ENCODE measurements at regions not wholly inside any gene's neighbourhood (a gene's known extent, or its start where the extent isn't known, plus 50 kb on each side); places are given as distances from the start of the nearest gene placed in this dataset.

GRCh38 chr12:4027412-4027811, 154.2 kb upstream of the PARP11 start:
- Histone ChIP-seq H2BK5ac (ENCODE audit: low read depth, low read length, poor library complexity, severe bottlenecking) (no peak overlapping the region), H3K9me3 (ENCODE audit: control insufficient read depth, insufficient read depth, low read length) (no peaks in the 10 kb centered on the region), H3K18ac (ENCODE audit: low read depth, low read length) (no peak overlapping the region), H3K27me3 (ENCODE audit: control insufficient read depth, insufficient read depth, low read length) (peaks cover 16% of the 10 kb centered on the region), H3K36me3 (ENCODE audit: control insufficient read depth, insufficient read depth, low read length) (no peaks in the 10 kb centered on the region), H4K91ac (ENCODE audit: insufficient read depth, low read depth, low read length) (no peak overlapping the region), H3K4me2 (ENCODE audit: low read depth, low read length) (no peak overlapping the region), H3K14ac (replicated peaks; ENCODE audit: low read depth, low read length) (no peak overlapping the region), H3K4me3 (ENCODE audit: insufficient read depth, low read depth, low read length) (no peak overlapping the region), H3K4ac (ENCODE audit: low read depth, low read length) (no peak overlapping the region), H3K27ac (ENCODE audit: insufficient read depth, low read length) (no peak overlapping the region), H2AK5ac (ENCODE audit: low read depth, low read length) (no peak overlapping the region), H3K4me1 (ENCODE audit: control insufficient read depth, insufficient read depth, low read length) (peaks cover 13% of the 10 kb centered on the region), H2BK120ac (ENCODE audit: low read depth, low read length) (no peak overlapping the region), H2BK15ac (ENCODE audit: low read depth, low read length) (no peak overlapping the region), H3K56ac (ENCODE audit: extremely low read depth, insufficient read depth, low read length) (no peak overlapping the region), H2AK9ac (replicated peaks; ENCODE audit: low read depth, low read length, poor library complexity) (no peak overlapping the region), H3K9ac (ENCODE audit: low read depth, low read length) (no peak overlapping the region), H2BK20ac (ENCODE audit: low read depth, low read length) (no peak overlapping the region), H4K8ac (ENCODE audit: low read depth in 2 of 2, low read length in 2 of 2) (no peak overlapping the region), H3K23ac (ENCODE audit: low read depth, low read length) (no peak overlapping the region), H4K20me1 (ENCODE audit: insufficient read depth, low read length) (no peaks in the 10 kb centered on the region), H2AFZ (replicated peaks; ENCODE audit: low read length, poor library complexity) (peak overlapping the region; percentile 77), H3K9me1 (ENCODE audit: insufficient read depth, low read length) (no peaks in the 10 kb centered on the region), H4K5ac (ENCODE audit: low read depth, low read length) (no peak overlapping the region), H3K79me1 (ENCODE audit: low read depth in 1 of 2, low read length in 2 of 2) (no peaks in the 10 kb centered on the region)
- dilution Hi-C loops (cut with HindIII; ENCODE audit: low sequenced_read_pairs, unreplicated experiment) (no loop called here), in situ Hi-C loops (cut with MboI; ENCODE audit: low sequenced_read_pairs) (no loop called here), intact Hi-C loops (cut with micrococcal nuclease) (no loop called here)
- no TSS peak for BruUV-seq (replicated peaks)
- no CpG with 5 or more reads among the region's 4 CpGs for WGBS, 2 experiments (ENCODE audit: extremely low coverage in 2 of 2, insufficient read length in 1 of 2)
- ATAC-seq (ENCODE audit: low read depth) (no peak), DNase-seq (peak; percentile 7)
- ChIA-PET CTCF (interaction anchor here (1.6 kb wide), 1 partner anchor 15 kb away, joined by 3 read pairs; no protein-coding TSS in a partner anchor), POLR2A (ENCODE audit: unreplicated experiment) (no interaction called here)
- no peak for TF ChIP-seq MXI1 (IDR thresholded peaks at IDR 0.05; ENCODE audit: borderline replicate concordance, low read depth, low read length)
- no peak for TF ChIP-seq MAFK (IDR thresholded peaks at IDR 0.05; ENCODE audit: low read depth, low read length)
- no peak for TF ChIP-seq RFX5 (IDR thresholded peaks at IDR 0.05; ENCODE audit: low read depth, low read length)
- no peak for TF ChIP-seq POLR2A (IDR thresholded peaks at IDR 0.05; ENCODE audit: low read depth, low read length)
- no peak for TF ChIP-seq MAZ (IDR thresholded peaks at IDR 0.05; ENCODE audit: borderline replicate concordance, low read depth, low read length)
- no peak for TF ChIP-seq CHD1 (IDR thresholded peaks at IDR 0.05; ENCODE audit: low read depth, low read length)
- TF ChIP-seq FOS (IDR thresholded peaks at IDR 0.05; ENCODE audit: low read depth, low read length) = no peak
- TF ChIP-seq, protein P1, sequence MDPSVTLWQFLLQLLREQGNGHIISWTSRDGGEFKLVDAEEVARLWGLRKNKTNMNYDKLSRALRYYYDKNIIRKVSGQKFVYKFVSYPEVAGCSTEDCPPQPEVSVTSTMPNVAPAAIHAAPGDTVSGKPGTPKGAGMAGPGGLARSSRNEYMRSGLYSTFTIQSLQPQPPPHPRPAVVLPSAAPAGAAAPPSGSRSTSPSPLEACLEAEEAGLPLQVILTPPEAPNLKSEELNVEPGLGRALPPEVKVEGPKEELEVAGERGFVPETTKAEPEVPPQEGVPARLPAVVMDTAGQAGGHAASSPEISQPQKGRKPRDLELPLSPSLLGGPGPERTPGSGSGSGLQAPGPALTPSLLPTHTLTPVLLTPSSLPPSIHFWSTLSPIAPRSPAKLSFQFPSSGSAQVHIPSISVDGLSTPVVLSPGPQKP (IDR thresholded peaks at IDR 0.05; ENCODE audit: borderline replicate concordance, low read depth, low read length) = no peak

All from IMR-90 (cell line).